Activated CD8-positive, alpha-beta T cell treated with anti-CD3 and anti-CD28 coated beads for 36 hours (primary cell): ENCODE measurements at regions not wholly inside any gene's neighbourhood (a gene's known extent, or its start where the extent isn't known, plus 50 kb on each side); places are given as distances from the start of the nearest gene placed in this dataset.

Source experiments
- ATAC-seq: fragments of 200-7000 bp; cut with Tn5 transposase; one replicate; pipeline ENCODE4 v1.10.0; 2021; ENCODE audit warnings: mild to moderate bottlenecking, moderate library complexity
- CTCF ChIA-PET: fragments of 350-600 bp; sonication (Branson Sonifier 250); formaldehyde crosslinking; loops from one replicate; lab custom pipeline; 2021; ENCODE audit warnings: antibody characterized with exemption; lab: Charles Lee
- POLR2A ChIA-PET: fragments of 350-600 bp; sonication (Branson Sonifier 250); formaldehyde crosslinking; loops from one replicate; lab custom pipeline; 2021; ENCODE audit warnings: antibody characterized with exemption; lab: Charles Lee
- DNase-seq: peaks from one replicate; pipeline ENCODE4 v3.0.0-alpha.2; 2020
- H3K27ac Mint-ChIP-seq: one replicate; pipeline ENCODE4 v1.8.0; 2021; ENCODE audit warnings: mild to moderate bottlenecking, mixed read lengths
- H3K27me3 Mint-ChIP-seq: one replicate; pipeline ENCODE4 v1.8.0; 2021; ENCODE audit warnings: mixed read lengths
- H3K36me3 Mint-ChIP-seq: one replicate; pipeline ENCODE4 v1.8.0; 2021; ENCODE audit warnings: low read depth, mixed read lengths
- H3K4me1 Mint-ChIP-seq: one replicate; pipeline ENCODE4 v1.8.0; 2021; ENCODE audit warnings: low read depth, mixed read lengths
- H3K4me3 Mint-ChIP-seq: one replicate; pipeline ENCODE4 v1.8.0; 2021; ENCODE audit warnings: mild to moderate bottlenecking, moderate library complexity, mixed read lengths
- H3K9me3 Mint-ChIP-seq: one replicate; pipeline ENCODE4 v1.8.0; 2021; ENCODE audit warnings: mixed read lengths
- intact Hi-C: fragments of 100-400 bp; cut with micrococcal nuclease; formaldehyde crosslinking; loops from one replicate; pipeline ENCODE4 v1.10.0; 2022
- TF ChIP-seq, protein P1 (sequence below): fragments of 200-600 bp; IDR thresholded peaks from one replicate; pipeline ENCODE4 v1.8.0; 2022; ENCODE audit warnings: antibody characterized with exemption, mild to moderate bottlenecking

DNA sequence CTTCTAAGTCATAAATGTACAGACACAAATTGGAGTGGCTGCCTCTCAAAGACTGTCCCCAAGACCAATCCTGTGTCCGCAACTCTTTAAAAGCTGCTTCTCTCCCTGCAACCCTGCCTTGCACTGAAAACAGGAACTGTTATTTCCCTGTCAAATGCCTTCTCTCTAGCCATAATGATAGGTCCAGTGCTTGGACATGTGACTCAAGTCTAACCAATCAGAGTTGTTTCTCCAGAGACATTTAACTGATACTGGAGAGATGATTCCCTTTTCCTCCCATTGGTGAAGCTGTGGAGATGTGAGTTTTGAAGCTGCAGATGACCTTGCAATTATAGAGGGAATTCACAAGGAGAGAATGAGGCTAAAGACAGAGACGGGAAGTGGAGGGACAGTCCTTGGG lies 253.3 kb upstream of the CDH5 start:
- no peak overlapping the region for H3K27ac Mint-ChIP-seq
- intact Hi-C loops: no loop called here
- ChIA-PET CTCF (no interaction called here), POLR2A (no interaction called here)
- no peaks in the 10 kb centered on the region for H3K36me3 Mint-ChIP-seq
- no peak overlapping the region for H3K4me3 Mint-ChIP-seq
- DNase-seq (no peak), ATAC-seq (no peak)
- no peaks in the 10 kb centered on the region for H3K9me3 Mint-ChIP-seq
- TF ChIP-seq, protein P1, sequence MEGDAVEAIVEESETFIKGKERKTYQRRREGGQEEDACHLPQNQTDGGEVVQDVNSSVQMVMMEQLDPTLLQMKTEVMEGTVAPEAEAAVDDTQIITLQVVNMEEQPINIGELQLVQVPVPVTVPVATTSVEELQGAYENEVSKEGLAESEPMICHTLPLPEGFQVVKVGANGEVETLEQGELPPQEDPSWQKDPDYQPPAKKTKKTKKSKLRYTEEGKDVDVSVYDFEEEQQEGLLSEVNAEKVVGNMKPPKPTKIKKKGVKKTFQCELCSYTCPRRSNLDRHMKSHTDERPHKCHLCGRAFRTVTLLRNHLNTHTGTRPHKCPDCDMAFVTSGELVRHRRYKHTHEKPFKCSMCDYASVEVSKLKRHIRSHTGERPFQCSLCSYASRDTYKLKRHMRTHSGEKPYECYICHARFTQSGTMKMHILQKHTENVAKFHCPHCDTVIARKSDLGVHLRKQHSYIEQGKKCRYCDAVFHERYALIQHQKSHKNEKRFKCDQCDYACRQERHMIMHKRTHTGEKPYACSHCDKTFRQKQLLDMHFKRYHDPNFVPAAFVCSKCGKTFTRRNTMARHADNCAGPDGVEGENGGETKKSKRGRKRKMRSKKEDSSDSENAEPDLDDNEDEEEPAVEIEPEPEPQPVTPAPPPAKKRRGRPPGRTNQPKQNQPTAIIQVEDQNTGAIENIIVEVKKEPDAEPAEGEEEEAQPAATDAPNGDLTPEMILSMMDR: no peak
- no peaks in the 10 kb centered on the region for H3K4me1 Mint-ChIP-seq
- no peaks in the 10 kb centered on the region for H3K27me3 Mint-ChIP-seq

DNA sequence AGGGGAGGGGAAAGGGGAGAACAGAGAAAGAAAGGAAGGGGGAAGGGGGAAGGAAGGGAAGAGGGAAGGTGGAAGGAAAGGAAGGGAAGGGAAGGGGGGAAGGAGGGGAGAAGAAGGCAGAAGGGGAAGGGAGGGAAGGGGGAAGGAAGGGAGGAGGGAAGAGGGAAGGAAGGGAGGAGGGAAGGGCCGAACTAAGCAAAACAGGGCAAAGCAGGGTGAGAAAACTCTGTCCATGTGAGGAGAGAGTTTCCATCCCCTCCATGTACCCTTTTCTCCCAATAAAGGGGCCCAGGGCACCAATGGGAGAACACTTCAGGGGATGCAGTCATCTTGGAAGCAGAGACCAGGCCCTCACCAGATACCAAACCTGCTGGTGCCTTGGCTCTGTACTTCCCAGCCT lies 256.8 kb upstream of the CDH5 start:
- ATAC-seq (no peak), DNase-seq (no peak)
- intact Hi-C loops: no loop called here
- H3K4me3 Mint-ChIP-seq: no peak overlapping the region
- no peaks in the 10 kb centered on the region for H3K4me1 Mint-ChIP-seq
- H3K36me3 Mint-ChIP-seq: no peaks in the 10 kb centered on the region
- no peaks in the 10 kb centered on the region for H3K27me3 Mint-ChIP-seq
- TF ChIP-seq, protein P1: no peak
- CTCF ChIA-PET: no interaction called here
- POLR2A ChIA-PET: no interaction called here
- no peak overlapping the region for H3K27ac Mint-ChIP-seq
- no peaks in the 10 kb centered on the region for H3K9me3 Mint-ChIP-seq

DNA sequence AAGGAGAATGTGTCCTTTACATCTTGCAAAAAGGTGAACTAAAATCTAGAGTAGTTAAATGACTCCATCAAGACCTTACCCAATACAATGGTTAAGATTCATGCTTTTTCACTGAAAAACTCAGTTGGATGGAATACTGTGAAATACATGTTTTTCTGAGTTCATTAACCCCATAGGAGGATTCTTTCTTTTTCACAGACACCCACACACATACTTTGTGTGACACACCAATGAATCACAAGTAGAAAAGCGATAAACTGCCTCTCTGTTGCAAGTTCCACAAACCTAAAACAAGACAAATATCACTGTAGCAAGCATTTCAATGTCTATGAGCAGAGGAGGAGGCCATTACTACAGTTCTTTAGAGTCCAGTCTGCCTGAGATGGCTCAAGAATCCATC lies 258.8 kb upstream of the CDH5 start:
- no peaks in the 10 kb centered on the region for H3K36me3 Mint-ChIP-seq
- DNase-seq (no peak), ATAC-seq (no peak)
- CTCF ChIA-PET: no interaction called here
- H3K4me1 Mint-ChIP-seq: no peaks in the 10 kb centered on the region
- no peaks in the 10 kb centered on the region for H3K9me3 Mint-ChIP-seq
- no peak overlapping the region for H3K4me3 Mint-ChIP-seq
- H3K27me3 Mint-ChIP-seq: no peaks in the 10 kb centered on the region
- H3K27ac Mint-ChIP-seq: no peak overlapping the region
- TF ChIP-seq, protein P1: no peak
- intact Hi-C loops: no loop called here
- POLR2A ChIA-PET: no interaction called here

DNA sequence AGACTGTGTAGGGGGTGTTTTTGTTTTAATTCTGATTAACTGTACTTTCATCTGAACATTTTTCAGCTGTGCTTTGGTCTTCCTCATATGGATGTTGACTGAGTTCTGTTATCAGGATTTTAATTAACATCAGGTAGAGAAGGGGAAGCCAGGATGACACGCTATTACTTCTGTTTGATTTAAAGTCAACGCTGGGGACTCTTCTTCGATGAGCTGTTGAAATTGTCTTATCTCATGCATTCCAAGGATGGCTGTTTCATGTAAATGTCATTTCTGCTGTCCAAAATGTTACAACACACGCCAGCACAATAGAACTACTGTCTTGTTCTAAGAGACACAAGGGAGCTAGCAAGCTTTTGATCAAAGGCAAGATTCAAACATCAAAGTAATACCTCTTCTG lies 263.3 kb upstream of the CDH5 start:
- CTCF ChIA-PET: no interaction called here
- Mint-ChIP-seq H3K4me3 (no peak overlapping the region), H3K9me3 (no peaks in the 10 kb centered on the region), H3K36me3 (no peaks in the 10 kb centered on the region), H3K27me3 (peaks cover 3% of the 10 kb centered on the region), H3K27ac (no peak overlapping the region), H3K4me1 (no peaks in the 10 kb centered on the region)
- DNase-seq: no peak
- TF ChIP-seq, protein P1: no peak
- POLR2A ChIA-PET: no interaction called here
- intact Hi-C loops: no loop called here
- ATAC-seq: no peak

DNA sequence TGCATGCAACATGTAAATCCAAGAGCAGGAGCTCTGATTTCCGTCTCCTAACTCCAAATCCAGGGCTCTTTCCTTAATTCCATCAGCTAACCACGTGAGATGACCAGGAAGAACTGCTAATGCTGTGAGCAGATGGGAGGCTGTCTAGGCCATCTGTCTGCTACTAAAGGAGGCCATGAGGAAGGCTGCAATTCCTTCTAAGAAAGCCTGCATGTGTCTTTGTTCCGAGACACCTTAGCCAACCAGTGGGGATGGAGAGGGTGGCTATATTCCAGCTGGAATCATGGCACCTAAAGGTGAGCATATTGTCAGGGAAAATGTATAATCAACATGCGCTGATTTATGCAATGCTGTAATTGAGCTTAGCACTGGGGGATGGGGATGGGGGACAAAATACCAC lies 267.2 kb upstream of the CDH5 start:
- Mint-ChIP-seq H3K4me3 (no peak overlapping the region), H3K36me3 (no peaks in the 10 kb centered on the region), H3K4me1 (no peaks in the 10 kb centered on the region), H3K27me3 (peaks cover 7% of the 10 kb centered on the region), H3K27ac (no peak overlapping the region), H3K9me3 (no peaks in the 10 kb centered on the region)
- TF ChIP-seq, protein P1: no peak
- intact Hi-C loops: no loop called here
- ChIA-PET CTCF (no interaction called here), POLR2A (no interaction called here)
- ATAC-seq: no peak
- no peak for DNase-seq
